PC-9 (cell line): ENCODE measurements at regions not wholly inside any gene's neighbourhood (a gene's known extent, or its start where the extent isn't known, plus 50 kb on each side); places are given as distances from the start of the nearest gene placed in this dataset.

ENCODE experiments used
- CTCF ChIP-seq: fragments of 200-600 bp; sonication (generic); conservative IDR thresholded peaks from 2 replicates; pipeline ENCODE4 v1.6.1; 2017; ENCODE audit warnings: mixed run types, antibody characterized with exemption, mild to moderate bottlenecking, moderate library complexity
- EZH2 ChIP-seq: fragments of 200-600 bp; sonication (generic); IDR thresholded peaks from 2 replicates; pipeline ENCODE4 v1.8.0; 2017; ENCODE audit warnings: antibody characterized with exemption, low read depth

DNA sequence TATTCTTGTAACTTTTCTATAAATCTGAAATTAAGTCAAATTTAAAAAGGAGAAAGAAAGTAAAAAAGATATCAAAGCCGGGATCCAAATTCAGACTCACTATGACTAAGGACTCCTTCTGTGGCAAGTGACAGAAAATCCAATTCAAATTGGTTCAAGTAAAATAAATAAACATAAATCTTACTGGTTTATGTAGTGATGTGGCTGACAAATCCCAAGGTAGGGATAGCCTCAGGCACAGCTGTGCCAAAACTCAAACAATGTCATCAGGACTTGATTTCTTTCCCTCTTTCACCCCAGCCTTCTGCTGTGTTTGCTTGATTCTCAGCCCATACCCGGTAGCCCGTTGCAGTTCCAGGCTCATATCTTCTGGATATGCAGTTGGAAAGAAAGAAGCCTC, 284.6 kb downstream of the SP3 start:
- no peak for TF ChIP-seq CTCF
- TF ChIP-seq EZH2: no peak
